Caco-2 (cell line): ENCODE measurements at regions not wholly inside any gene's neighbourhood (a gene's known extent, or its start where the extent isn't known, plus 50 kb on each side); places are given as distances from the start of the nearest gene placed in this dataset.

ENCODE experiments used
- BruUV-seq: library from RNA; stranded (reverse); fragments of 400-500 nt; replicated peaks from 2 replicates; lab custom pipeline; 2021; lab: Mats Ljungman, UMichigan
- CTCF ChIA-PET: fragments of 300-600 bp; sonication (Branson Sonifier 250); formaldehyde crosslinking; loops from one replicate; lab custom pipeline; 2022; ENCODE audit warnings: antibody characterized with exemption; lab: Charles Lee
- POLR2A ChIA-PET: fragments of 300-600 bp; sonication (Branson Sonifier 250); formaldehyde crosslinking; loops from one replicate; lab custom pipeline; 2022; ENCODE audit warnings: antibody characterized with exemption; lab: Charles Lee
- DNase-seq, 2 experiments: peaks; one replicate each; pipeline versions ENCODE4 v3.0.0 to v3.0.0-alpha.2; 2020 to 2022
- H3K27me3 ChIP-seq: replicated peaks from 2 replicates; pipeline ENCODE4 v1.6.0; 2011; ENCODE audit warnings: low read length; ENCODE audit not compliant: control insufficient read depth, insufficient read depth
- H3K36me3 ChIP-seq: 2 replicates; pipeline ENCODE4 v1.5.1; 2011; ENCODE audit warnings: low read length; ENCODE audit not compliant: control insufficient read depth, insufficient read depth
- H3K4me1 ChIP-seq: fragments of 250-450 bp; sonication (Bioruptor Pico); 2 replicates; pipeline ENCODE4 v1.5.1; 2020; ENCODE audit warnings: mild to moderate bottlenecking
- H3K4me3 ChIP-seq: 2 replicates; pipeline ENCODE4 v1.5.1; 2011; ENCODE audit warnings: low read depth, mild to moderate bottlenecking, control low read depth, low read length
- H3K9me3 ChIP-seq: fragments of 250-450 bp; sonication (Bioruptor Pico); 2 replicates; pipeline ENCODE4 v1.5.1; 2020; ENCODE audit warnings: mild to moderate bottlenecking, moderate library complexity
- H3K27ac Mint-ChIP-seq: one replicate; pipeline ENCODE4 v1.8.0; 2022; ENCODE audit warnings: mixed read lengths; ENCODE audit not compliant: unreplicated experiment
- H3K27me3 Mint-ChIP-seq: one replicate; pipeline ENCODE4 v1.8.0; 2022; ENCODE audit warnings: mixed read lengths; ENCODE audit not compliant: insufficient read depth, unreplicated experiment
- H3K36me3 Mint-ChIP-seq: one replicate; pipeline ENCODE4 v1.8.0; 2022; ENCODE audit warnings: mild to moderate bottlenecking, mixed read lengths; ENCODE audit not compliant: insufficient read depth, unreplicated experiment
- H3K4me1 Mint-ChIP-seq: one replicate; pipeline ENCODE4 v1.8.0; 2022; ENCODE audit warnings: low read depth, mixed read lengths; ENCODE audit not compliant: unreplicated experiment
- H3K4me3 Mint-ChIP-seq: one replicate; pipeline ENCODE4 v1.8.0; 2022; ENCODE audit warnings: mild to moderate bottlenecking, moderate library complexity, mixed read lengths; ENCODE audit not compliant: unreplicated experiment
- H3K9me3 Mint-ChIP-seq: one replicate; pipeline ENCODE4 v1.8.0; 2022; ENCODE audit warnings: mixed read lengths; ENCODE audit not compliant: unreplicated experiment
- CTCF ChIP-seq, 2 experiments: fragments of 200-600 bp in 1 of 2; IDR thresholded peaks; 1 replicate in 1 of 2; 2 replicates in 1 of 2; pipeline versions ENCODE4 v1.5.1 to v1.8.0; 2011 to 2022; ENCODE audit warnings: antibody characterized with exemption in 1 of 2, control low read depth in 1 of 2, inconsistent platforms in 1 of 2, low read depth in 1 of 2, low read length in 1 of 2, mild to moderate bottlenecking in 1 of 2, moderate library complexity in 1 of 2; ENCODE audit not compliant: insufficient read depth in 1 of 2, severe bottlenecking in 1 of 2, unreplicated experiment in 1 of 2
- intact Hi-C: fragments of 100-400 bp; cut with micrococcal nuclease; formaldehyde crosslinking; loops from one replicate; pipeline ENCODE4 v1.10.0; 2022; ENCODE audit not compliant: unreplicated experiment

GRCh38 chr10:2950546-2950945 is 116.8 kb upstream of the PFKP start:
- intact Hi-C loops, result no loop called here
- H3K4me1 ChIP-seq, result no peaks in the 10 kb centered on the region
- BruUV-seq, result no TSS peak
- no peak overlapping the region for H3K4me3 ChIP-seq
- Mint-ChIP-seq H3K36me3 (no peaks in the 10 kb centered on the region), H3K4me3 (no peak overlapping the region), H3K27me3 (peaks cover 40% of the 10 kb centered on the region), H3K27ac (no peak overlapping the region), H3K9me3 (no peaks in the 10 kb centered on the region), H3K4me1 (peaks cover 8% of the 10 kb centered on the region)
- no peak for DNase-seq
- H3K36me3 ChIP-seq, result no peaks in the 10 kb centered on the region
- ChIA-PET CTCF (no interaction called here), POLR2A (no interaction called here)
- no peak for TF ChIP-seq CTCF (IDR thresholded peaks at IDR 0.05; ENCODE audit: insufficient read depth in 1 of 2, low read depth in 1 of 2, low read length in 1 of 2, severe bottlenecking in 1 of 2, unreplicated experiment in 1 of 2)
- H3K9me3 ChIP-seq, result no peaks in the 10 kb centered on the region
- H3K27me3 ChIP-seq, result 0 out of 2 replicates have a peak, but pooled peaks cover 1% of the 10 kb centered on the region

GRCh38 chr10:2949948-2950354 is 117.4 kb upstream of the PFKP start:
- Mint-ChIP-seq H3K36me3 (no peaks in the 10 kb centered on the region), H3K4me3 (no peak overlapping the region), H3K4me1 (peaks cover 8% of the 10 kb centered on the region), H3K9me3 (no peaks in the 10 kb centered on the region), H3K27ac (no peak overlapping the region), H3K27me3 (peaks cover 40% of the 10 kb centered on the region)
- H3K36me3 ChIP-seq, result no peaks in the 10 kb centered on the region
- ChIA-PET POLR2A (no interaction called here), CTCF (no interaction called here)
- intact Hi-C loops, result no loop called here
- H3K9me3 ChIP-seq, result no peaks in the 10 kb centered on the region
- DNase-seq, result no peak
- H3K4me1 ChIP-seq, result no peaks in the 10 kb centered on the region
- H3K27me3 ChIP-seq, result 0 out of 2 replicates have a peak, but pooled peaks cover 1% of the 10 kb centered on the region
- BruUV-seq, result no TSS peak
- no peak overlapping the region for H3K4me3 ChIP-seq
- TF ChIP-seq CTCF (IDR thresholded peaks at IDR 0.05; ENCODE audit: insufficient read depth in 1 of 2, low read depth in 1 of 2, low read length in 1 of 2, severe bottlenecking in 1 of 2, unreplicated experiment in 1 of 2), result no peak

- Mint-ChIP-seq H3K27me3 (peaks cover 36% of the 10 kb centered on the region), H3K36me3 (no peaks in the 10 kb centered on the region), H3K9me3 (no peaks in the 10 kb centered on the region), H3K4me3 (no peak overlapping the region), H3K4me1 (peaks cover 8% of the 10 kb centered on the region), H3K27ac (no peak overlapping the region)
- H3K4me3 ChIP-seq, result no peak overlapping the region
- H3K9me3 ChIP-seq, result no peaks in the 10 kb centered on the region
- BruUV-seq, result no TSS peak
- 0 out of 2 replicates have a peak, but pooled peaks cover 1% of the 10 kb centered on the region for H3K27me3 ChIP-seq
- POLR2A ChIA-PET, result no interaction called here
- H3K36me3 ChIP-seq, result no peaks in the 10 kb centered on the region
- intact Hi-C loops, result no loop called here
- CTCF ChIA-PET, result no interaction called here
- H3K4me1 ChIP-seq, result no peaks in the 10 kb centered on the region
- DNase-seq, result no peak
- TF ChIP-seq CTCF (IDR thresholded peaks at IDR 0.05; ENCODE audit: insufficient read depth in 1 of 2, low read depth in 1 of 2, low read length in 1 of 2, severe bottlenecking in 1 of 2, unreplicated experiment in 1 of 2), result no peak
These were observed 118.0 kb upstream of the PFKP start for GRCh38 chr10:2949221-2949947.
